ENCODE measurements at regions not wholly inside any gene's neighbourhood (a gene's known extent, or its start where the extent isn't known, plus 50 kb on each side); places are given as distances from the start of the nearest gene placed in this dataset.

DNA sequence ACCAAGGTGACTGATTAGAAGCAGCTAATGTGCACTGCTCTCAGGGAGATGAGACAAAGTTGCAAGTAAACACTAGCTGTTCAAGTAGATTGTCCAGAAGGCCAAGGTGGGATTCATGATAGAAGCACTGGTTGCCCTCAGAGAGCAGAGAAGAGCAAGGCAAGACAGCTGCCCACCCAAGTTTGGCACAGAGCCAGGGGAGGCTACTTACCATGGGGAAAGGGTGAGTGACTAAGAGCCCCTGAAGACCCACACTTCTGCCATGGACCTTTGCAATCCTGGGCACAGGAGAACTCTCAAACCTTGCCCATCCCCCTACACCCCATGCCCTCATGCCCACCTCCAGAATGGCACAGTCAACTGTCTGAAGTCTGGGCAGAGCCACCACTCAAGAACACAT, 68.3 kb downstream of the SPIN4 start:
- no peak for TF ChIP-seq ESRRG (CRISPR knock-in tag; IDR thresholded peaks at IDR 0.05)
- TF ChIP-seq SNAI2 (CRISPR knock-in tag; IDR thresholded peaks at IDR 0.05), result no peak
- TF ChIP-seq, protein P1, sequence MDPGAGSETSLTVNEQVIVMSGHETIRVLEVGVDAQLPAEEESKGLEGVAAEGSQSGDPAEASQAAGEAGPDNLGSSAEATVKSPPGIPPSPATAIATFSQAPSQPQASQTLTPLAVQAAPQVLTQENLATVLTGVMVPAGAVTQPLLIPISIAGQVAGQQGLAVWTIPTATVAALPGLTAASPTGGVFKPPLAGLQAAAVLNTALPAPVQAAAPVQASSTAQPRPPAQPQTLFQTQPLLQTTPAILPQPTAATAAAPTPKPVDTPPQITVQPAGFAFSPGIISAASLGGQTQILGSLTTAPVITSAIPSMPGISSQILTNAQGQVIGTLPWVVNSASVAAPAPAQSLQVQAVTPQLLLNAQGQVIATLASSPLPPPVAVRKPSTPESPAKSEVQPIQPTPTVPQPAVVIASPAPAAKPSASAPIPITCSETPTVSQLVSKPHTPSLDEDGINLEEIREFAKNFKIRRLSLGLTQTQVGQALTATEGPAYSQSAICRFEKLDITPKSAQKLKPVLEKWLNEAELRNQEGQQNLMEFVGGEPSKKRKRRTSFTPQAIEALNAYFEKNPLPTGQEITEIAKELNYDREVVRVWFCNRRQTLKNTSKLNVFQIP (CRISPR knock-in tag; IDR thresholded peaks at IDR 0.05; ENCODE audit: borderline replicate concordance, low read depth), result no peak
- TF ChIP-seq ISL1 (CRISPR knock-in tag; IDR thresholded peaks at IDR 0.05), result no peak
- TF ChIP-seq, protein P2, sequence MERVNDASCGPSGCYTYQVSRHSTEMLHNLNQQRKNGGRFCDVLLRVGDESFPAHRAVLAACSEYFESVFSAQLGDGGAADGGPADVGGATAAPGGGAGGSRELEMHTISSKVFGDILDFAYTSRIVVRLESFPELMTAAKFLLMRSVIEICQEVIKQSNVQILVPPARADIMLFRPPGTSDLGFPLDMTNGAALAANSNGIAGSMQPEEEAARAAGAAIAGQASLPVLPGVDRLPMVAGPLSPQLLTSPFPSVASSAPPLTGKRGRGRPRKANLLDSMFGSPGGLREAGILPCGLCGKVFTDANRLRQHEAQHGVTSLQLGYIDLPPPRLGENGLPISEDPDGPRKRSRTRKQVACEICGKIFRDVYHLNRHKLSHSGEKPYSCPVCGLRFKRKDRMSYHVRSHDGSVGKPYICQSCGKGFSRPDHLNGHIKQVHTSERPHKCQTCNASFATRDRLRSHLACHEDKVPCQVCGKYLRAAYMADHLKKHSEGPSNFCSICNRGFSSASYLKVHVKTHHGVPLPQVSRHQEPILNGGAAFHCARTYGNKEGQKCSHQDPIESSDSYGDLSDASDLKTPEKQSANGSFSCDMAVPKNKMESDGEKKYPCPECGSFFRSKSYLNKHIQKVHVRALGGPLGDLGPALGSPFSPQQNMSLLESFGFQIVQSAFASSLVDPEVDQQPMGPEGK (CRISPR knock-in tag; IDR thresholded peaks at IDR 0.05; ENCODE audit: borderline replicate concordance), result no peak
- TF ChIP-seq BACH2 (CRISPR knock-in tag; IDR thresholded peaks at IDR 0.05; ENCODE audit: borderline replicate concordance), result no peak
- TF ChIP-seq, protein P3, sequence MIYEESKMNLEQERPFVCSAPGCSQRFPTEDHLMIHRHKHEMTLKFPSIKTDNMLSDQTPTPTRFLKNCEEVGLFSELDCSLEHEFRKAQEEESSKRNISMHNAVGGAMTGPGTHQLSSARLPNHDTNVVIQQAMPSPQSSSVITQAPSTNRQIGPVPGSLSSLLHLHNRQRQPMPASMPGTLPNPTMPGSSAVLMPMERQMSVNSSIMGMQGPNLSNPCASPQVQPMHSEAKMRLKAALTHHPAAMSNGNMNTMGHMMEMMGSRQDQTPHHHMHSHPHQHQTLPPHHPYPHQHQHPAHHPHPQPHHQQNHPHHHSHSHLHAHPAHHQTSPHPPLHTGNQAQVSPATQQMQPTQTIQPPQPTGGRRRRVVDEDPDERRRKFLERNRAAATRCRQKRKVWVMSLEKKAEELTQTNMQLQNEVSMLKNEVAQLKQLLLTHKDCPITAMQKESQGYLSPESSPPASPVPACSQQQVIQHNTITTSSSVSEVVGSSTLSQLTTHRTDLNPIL (CRISPR knock-in tag; IDR thresholded peaks at IDR 0.05; ENCODE audit: low read depth), result no peak
- TF ChIP-seq ZNF70 (CRISPR knock-in tag; IDR thresholded peaks at IDR 0.05), result no peak
- TF ChIP-seq ARNTL (CRISPR knock-in tag; IDR thresholded peaks at IDR 0.05; ENCODE audit: borderline replicate concordance, low read depth), result no peak

All from SK-N-SH treated with all-trans-retinoic acid at 6 μM for 48 hours (cell line).